Upper lobe of right lung (tissue), 1 donor: ENCODE measurements at regions not wholly inside any gene's neighbourhood (a gene's known extent, or its start where the extent isn't known, plus 50 kb on each side); places are given as distances from the start of the nearest gene placed in this dataset.
A peak's percentile ranks its signal among the peaks of the same experiment; 100 is the strongest.
"Not testable (repeated sequence)": the region's sequence is repeated elsewhere in the genome, so short reads cannot be mapped to it uniquely, and the experiment has no call there.

Experiments
- ATAC-seq: fragments of 200-7000 bp; cut with Tn5 transposase; one replicate; pipeline ENCODE4 v1.9.1; 2020; ENCODE audit warnings: mild to moderate bottlenecking, moderate library complexity
- DNase-seq: peaks from one replicate; pipeline ENCODE4 v3.0.0-alpha.2; 2020
- H3K27ac ChIP-seq: fragments of 200-600 bp; one replicate; pipeline ENCODE4 v1.8.0; 2022
- H3K27me3 ChIP-seq: fragments of 200-600 bp; one replicate; pipeline ENCODE4 v1.8.0; 2022; ENCODE audit warnings: mild to moderate bottlenecking
- H3K36me3 ChIP-seq: fragments of 200-600 bp; one replicate; pipeline ENCODE4 v1.8.0; 2022
- H3K4me1 ChIP-seq: fragments of 200-600 bp; one replicate; pipeline ENCODE4 v1.8.0; 2022
- H3K4me3 ChIP-seq: fragments of 200-600 bp; one replicate; pipeline ENCODE4 v1.8.0; 2022; ENCODE audit warnings: mild to moderate bottlenecking
- H3K9me3 ChIP-seq: fragments of 200-600 bp; one replicate; pipeline ENCODE4 v1.8.0; 2022
- CTCF ChIP-seq: fragments of 200-600 bp; IDR thresholded peaks from one replicate; pipeline ENCODE4 v1.8.0; 2022; ENCODE audit warnings: antibody characterized with exemption
- intact Hi-C: fragments of 100-400 bp; cut with DNase I; formaldehyde crosslinking; loops from one replicate; pipeline ENCODE4 v1.11.0; 2022
- donor health status: DM: no; HTN: yes; CAD: no; lungs with severe emphysema.

GRCh38 chr21:28688381-28688780, 304.3 kb downstream of the LTN1 start:
- Histone ChIP-seq H3K4me1 (no peaks in the 10 kb centered on the region), H3K27ac (no peak overlapping the region), H3K36me3 (no peaks in the 10 kb centered on the region), H3K9me3 (no peaks in the 10 kb centered on the region), H3K4me3 (no peak overlapping the region), H3K27me3 (no peaks in the 10 kb centered on the region)
- intact Hi-C loops: no loop called here
- DNase-seq: no peak
- no peak for ATAC-seq
- no peak for TF ChIP-seq CTCF

- DNase-seq (no peak), ATAC-seq (no peak)
- Histone ChIP-seq H3K27ac (no peak overlapping the region), H3K36me3 (no peaks in the 10 kb centered on the region), H3K27me3 (no peaks in the 10 kb centered on the region), H3K9me3 (no peaks in the 10 kb centered on the region), H3K4me1 (no peaks in the 10 kb centered on the region), H3K4me3 (no peak overlapping the region)
- no peak for TF ChIP-seq CTCF
- intact Hi-C loops: no loop called here
These were observed 305.1 kb downstream of the LTN1 start for GRCh38 chr21:28687586-28687985.

GRCh38 chr21:28683982-28684752, 308.5 kb downstream of the LTN1 start:
- H3K27me3 ChIP-seq: no peaks in the 10 kb centered on the region
- no peak overlapping the region for H3K4me3 ChIP-seq
- H3K9me3 ChIP-seq: no peaks in the 10 kb centered on the region
- no peaks in the 10 kb centered on the region for H3K4me1 ChIP-seq
- H3K27ac ChIP-seq: no peak overlapping the region
- TF ChIP-seq CTCF: no peak
- DNase-seq (no peak), ATAC-seq (no peak)
- intact Hi-C loops: no loop called here
- H3K36me3 ChIP-seq: no peaks in the 10 kb centered on the region

GRCh38 chr21:28682884-28683283, 309.8 kb downstream of the LTN1 start:
- H3K4me1 ChIP-seq, H3K36me3 ChIP-seq, ATAC-seq, H3K9me3 ChIP-seq, intact Hi-C loops, H3K27me3 ChIP-seq, DNase-seq, H3K27ac ChIP-seq, H3K4me3 ChIP-seq: not testable (repeated sequence)

- ATAC-seq, H3K9me3 ChIP-seq, intact Hi-C loops, H3K36me3 ChIP-seq, H3K27me3 ChIP-seq, DNase-seq, H3K4me3 ChIP-seq, H3K27ac ChIP-seq: not testable (repeated sequence)
- H3K4me1 ChIP-seq: peaks cover 16% of the 10 kb centered on the region
These were observed 315.6 kb downstream of the LTN1 start for GRCh38 chr21:28677096-28677495.

GRCh38 chr21:28675331-28676041, 317.2 kb downstream of the LTN1 start:
- Histone ChIP-seq H3K4me1 (peaks cover 16% of the 10 kb centered on the region), H3K36me3 (no peaks in the 10 kb centered on the region), H3K27me3 (no peaks in the 10 kb centered on the region), H3K4me3 (no peak overlapping the region), H3K9me3 (no peaks in the 10 kb centered on the region), H3K27ac (peak overlapping the region; percentile 63)
- intact Hi-C loops: no loop called here
- no peak for DNase-seq
- TF ChIP-seq CTCF: no peak
- ATAC-seq: peak; percentile 39
